22Rv1 (cell line): ENCODE measurements at regions not wholly inside any gene's neighbourhood (a gene's known extent, or its start where the extent isn't known, plus 50 kb on each side); places are given as distances from the start of the nearest gene placed in this dataset.

Source experiments
- H3K27ac ChIP-seq: fragments of 450-650 bp; 2 replicates; pipeline ENCODE4 v1.5.1; 2017
- ZFX ChIP-seq: fragments of 450-650 bp; IDR thresholded peaks from 2 replicates; pipeline ENCODE4 v1.6.1; 2017; ENCODE audit warnings: antibody characterized with exemption, borderline replicate concordance
- TF ChIP-seq, protein P1 (sequence below): fragments of 450-650 bp; IDR thresholded peaks from 2 replicates; pipeline ENCODE4 v1.5.1; 2017; ENCODE audit warnings: mild to moderate bottlenecking

DNA sequence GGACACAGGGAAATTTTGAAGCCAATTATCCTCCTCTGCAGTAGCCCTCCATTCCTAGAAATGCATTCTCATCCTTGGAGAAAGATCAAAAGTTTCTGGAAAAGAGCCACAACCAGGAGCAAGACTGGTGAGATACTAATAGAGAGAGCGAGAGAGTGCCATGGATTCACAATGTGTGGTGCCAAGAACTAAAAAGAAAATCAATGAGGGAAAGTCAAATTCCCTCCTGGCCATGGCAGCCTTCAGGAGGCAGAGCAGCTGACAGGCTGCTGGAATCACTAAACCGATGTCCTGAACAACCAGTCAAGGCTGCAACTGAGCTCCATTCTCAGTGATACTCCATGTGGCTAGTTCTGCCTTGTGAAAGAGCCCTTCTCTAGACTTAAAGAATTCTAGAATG is 561.0 kb downstream of the SOX6 start:
- no peak overlapping the region for H3K27ac ChIP-seq
- no peak for TF ChIP-seq ZFX
- TF ChIP-seq, protein P1, sequence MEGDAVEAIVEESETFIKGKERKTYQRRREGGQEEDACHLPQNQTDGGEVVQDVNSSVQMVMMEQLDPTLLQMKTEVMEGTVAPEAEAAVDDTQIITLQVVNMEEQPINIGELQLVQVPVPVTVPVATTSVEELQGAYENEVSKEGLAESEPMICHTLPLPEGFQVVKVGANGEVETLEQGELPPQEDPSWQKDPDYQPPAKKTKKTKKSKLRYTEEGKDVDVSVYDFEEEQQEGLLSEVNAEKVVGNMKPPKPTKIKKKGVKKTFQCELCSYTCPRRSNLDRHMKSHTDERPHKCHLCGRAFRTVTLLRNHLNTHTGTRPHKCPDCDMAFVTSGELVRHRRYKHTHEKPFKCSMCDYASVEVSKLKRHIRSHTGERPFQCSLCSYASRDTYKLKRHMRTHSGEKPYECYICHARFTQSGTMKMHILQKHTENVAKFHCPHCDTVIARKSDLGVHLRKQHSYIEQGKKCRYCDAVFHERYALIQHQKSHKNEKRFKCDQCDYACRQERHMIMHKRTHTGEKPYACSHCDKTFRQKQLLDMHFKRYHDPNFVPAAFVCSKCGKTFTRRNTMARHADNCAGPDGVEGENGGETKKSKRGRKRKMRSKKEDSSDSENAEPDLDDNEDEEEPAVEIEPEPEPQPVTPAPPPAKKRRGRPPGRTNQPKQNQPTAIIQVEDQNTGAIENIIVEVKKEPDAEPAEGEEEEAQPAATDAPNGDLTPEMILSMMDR = no peak

- no peak overlapping the region for H3K27ac ChIP-seq
- no peak for TF ChIP-seq ZFX
- TF ChIP-seq, protein P1 = no peak
Measured at GRCh38 chr11:15800111-15800800, 556.1 kb downstream of the SOX6 start.

GRCh38 chr11:15801126-15801525 is 555.2 kb downstream of the SOX6 start:
- no peak for TF ChIP-seq ZFX
- TF ChIP-seq, protein P1 = no peak
- no peak overlapping the region for H3K27ac ChIP-seq

GRCh38 chr11:15801616-15802015 is 554.7 kb downstream of the SOX6 start:
- TF ChIP-seq ZFX = no peak
- TF ChIP-seq, protein P1 = no peak
- no peak overlapping the region for H3K27ac ChIP-seq

DNA sequence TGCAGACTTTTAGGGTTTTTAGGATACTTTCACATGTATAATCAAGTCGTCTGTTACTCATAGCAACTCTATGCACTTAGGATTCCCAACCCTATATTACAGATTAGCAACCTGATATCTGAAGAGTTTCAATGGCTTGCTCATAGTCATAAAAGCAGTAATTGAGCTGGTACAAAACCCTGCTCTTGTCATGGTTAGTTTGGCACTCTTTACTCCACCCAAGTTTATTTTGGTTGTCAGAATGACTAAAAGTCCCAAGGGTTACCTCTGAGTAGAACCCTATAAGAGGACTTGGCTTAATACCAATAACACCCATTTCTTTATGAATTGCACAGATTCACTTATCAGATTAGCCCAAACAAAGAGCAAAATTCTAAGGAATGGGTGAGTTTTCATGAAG is 550.6 kb downstream of the SOX6 start:
- TF ChIP-seq ZFX = no peak
- TF ChIP-seq, protein P1 = no peak

DNA sequence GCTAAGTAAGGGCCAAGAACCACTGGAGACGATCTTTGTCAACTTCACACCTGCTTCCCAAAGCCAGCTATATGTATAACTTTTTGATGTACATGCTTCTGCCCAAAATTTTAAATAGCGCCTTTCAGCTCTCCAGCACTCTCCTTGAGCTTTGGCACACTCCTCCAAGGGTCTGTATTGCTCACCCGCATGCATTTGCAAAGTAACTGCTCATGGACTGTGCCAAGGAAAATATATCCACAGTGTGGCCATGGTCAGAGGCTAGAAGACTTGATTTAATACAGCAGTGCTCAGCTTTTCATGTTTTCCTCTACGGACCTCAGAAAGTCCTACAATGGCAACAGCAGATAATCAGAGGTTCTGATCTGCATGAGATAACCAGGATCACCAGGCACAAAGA is 550.1 kb downstream of the SOX6 start:
- TF ChIP-seq, protein P1 = no peak
- H3K27ac ChIP-seq = no peak overlapping the region

More for the DNA sequence above, 550.6 kb downstream of the SOX6 start:
- no peak overlapping the region for H3K27ac ChIP-seq

DNA sequence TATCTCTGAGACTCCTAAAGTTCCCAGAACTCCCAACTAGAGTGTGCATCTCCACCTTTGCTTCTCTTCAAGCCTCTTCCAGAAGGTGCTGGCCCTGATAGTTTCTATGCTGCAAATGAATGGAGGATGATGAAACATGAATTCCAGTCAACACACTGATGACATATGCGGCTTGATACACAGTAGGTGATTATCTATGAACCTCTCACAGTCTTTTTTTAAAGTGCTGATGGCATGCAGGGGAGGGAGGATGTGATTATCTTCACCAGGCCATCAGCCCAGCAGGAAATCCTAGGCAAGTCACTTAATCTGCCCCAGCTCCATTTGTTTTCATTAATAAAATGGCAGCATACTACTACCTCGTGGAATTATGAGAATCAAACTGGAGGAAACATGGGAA is 548.5 kb downstream of the SOX6 start:
- TF ChIP-seq, protein P1 = no peak
- TF ChIP-seq ZFX = no peak
- H3K27ac ChIP-seq = no peak overlapping the region
